T-cell (primary cell): ENCODE measurements at regions not wholly inside any gene's neighbourhood (a gene's known extent, or its start where the extent isn't known, plus 50 kb on each side); places are given as distances from the start of the nearest gene placed in this dataset.
"Not testable (repeated sequence)": the region's sequence is repeated elsewhere in the genome, so short reads cannot be mapped to it uniquely, and the experiment has no call there.

Experiments
- ATAC-seq, 4 experiments: fragments of 200-7000 bp in 3 of 4; fragments of 150-1000 bp in 1 of 4; cut with Tn5 transposase; replicated peaks in 1 of 4; 1 replicate in 3 of 4; 2 replicates in 1 of 4; pipeline ENCODE4 v1.10.0; 2021; ENCODE audit warnings: moderate library complexity in 3 of 4, mild to moderate bottlenecking in 2 of 4, moderate number of reproducible peaks in 1 of 4
- CTCF ChIA-PET, 2 donors: fragments of 300-600 bp; sonication (Branson Sonifier 250); formaldehyde crosslinking; loops; one replicate each; lab custom pipeline; 2022; ENCODE audit warnings: antibody characterized with exemption in 2 of 2; lab: Charles Lee
- POLR2A ChIA-PET, 2 donors: fragments of 300-600 bp; sonication (Branson Sonifier 250); formaldehyde crosslinking; loops; one replicate each; lab custom pipeline; 2022; ENCODE audit warnings: antibody characterized with exemption in 2 of 2; lab: Charles Lee
- DNase-seq, 35 experiments: peaks; one replicate each; pipeline versions ENCODE4 v3.0.0 to v3.0.0-alpha.2; 2013 to 2023
- H3K27ac ChIP-seq: one replicate; pipeline ENCODE4 v1.5.1; 2013; ENCODE audit warnings: low read length
- H3K27me3 ChIP-seq, 2 experiments: replicated peaks in 1 of 2; 1 replicate in 1 of 2; 2 replicates in 1 of 2; pipeline versions ENCODE4 v1.6.1 to v1.7.0; 2013; ENCODE audit warnings: low read length in 1 of 2, mixed read lengths in 1 of 2; ENCODE audit not compliant: control insufficient read depth in 2 of 2, insufficient read depth in 2 of 2; ENCODE audit errors: extremely low read depth in 1 of 2
- H3K36me3 ChIP-seq, 2 donors: 1 replicate in 1 of 2; 2 replicates in 1 of 2; pipeline versions ENCODE4 v1.6.1 to v1.7.0; 2013; ENCODE audit warnings: low read length in 1 of 2; ENCODE audit not compliant: control insufficient read depth in 2 of 2, insufficient read depth in 1 of 2; ENCODE audit errors: extremely low read depth in 1 of 2
- H3K4me1 ChIP-seq, 2 experiments: 1 replicate in 1 of 2; 2 replicates in 1 of 2; pipeline versions ENCODE4 v1.6.1 to v1.7.0; 2013; ENCODE audit warnings: low read length in 2 of 2, mixed read lengths in 1 of 2; ENCODE audit not compliant: insufficient read depth in 2 of 2, control insufficient read depth in 1 of 2; ENCODE audit errors: extremely low read depth in 1 of 2
- H3K4me3 ChIP-seq, 2 donors: 1 replicate in 1 of 2; 2 replicates in 1 of 2; pipeline versions ENCODE4 v1.5.1 to v1.7.0; 2013; ENCODE audit warnings: mild to moderate bottlenecking in 2 of 2, low read length in 1 of 2, moderate library complexity in 1 of 2; ENCODE audit not compliant: control insufficient read depth in 1 of 2; ENCODE audit errors: extremely low read depth in 1 of 2
- H3K9me3 ChIP-seq: 2 replicates; pipeline ENCODE4 v1.7.0; 2013
- H3K27ac Mint-ChIP-seq, 2 donors: one replicate each; pipeline ENCODE4 v1.8.0; 2020 to 2021; ENCODE audit warnings: mild to moderate bottlenecking in 2 of 2, mixed read lengths in 2 of 2
- H3K27me3 Mint-ChIP-seq, 2 donors: one replicate each; pipeline ENCODE4 v1.8.0; 2021 to 2022; ENCODE audit warnings: mixed read lengths in 2 of 2
- H3K36me3 Mint-ChIP-seq: one replicate; pipeline ENCODE4 v1.8.0; 2021; ENCODE audit warnings: mixed read lengths
- H3K4me1 Mint-ChIP-seq, 3 donors: one replicate each; pipeline ENCODE4 v1.8.0; 2020 to 2022; ENCODE audit warnings: mixed read lengths in 3 of 3, mild to moderate bottlenecking in 1 of 3
- H3K4me3 Mint-ChIP-seq, 3 donors: one replicate each; pipeline ENCODE4 v1.8.0; 2020 to 2022; ENCODE audit warnings: mild to moderate bottlenecking in 3 of 3, mixed read lengths in 3 of 3, moderate library complexity in 3 of 3
- H3K9me3 Mint-ChIP-seq, 3 donors: one replicate each; pipeline ENCODE4 v1.8.0; 2020 to 2022; ENCODE audit warnings: mixed read lengths in 3 of 3
- WGBS: methylation state at CpG from one replicate; pipeline ENCODE4 v1.1.5; 2013; ENCODE audit warnings: missing lambda C conversion rate; ENCODE audit not compliant: insufficient coverage; 5-methylcytosine and 5-hydroxymethylcytosine counted together

GRCh38 chrX:73964579-73964978 lies 112.1 kb upstream of the XIST start:
- WGBS, result no CpG with 5 or more reads among the region's 1 CpG
- no peaks in the 10 kb centered on the region for H3K9me3 Mint-ChIP-seq
- peaks cover 13% of the 10 kb centered on the region for H3K36me3 Mint-ChIP-seq
- DNase-seq (no peak), ATAC-seq (no peak)
- Histone ChIP-seq H3K27ac (no peak overlapping the region), H3K9me3 (no peaks in the 10 kb centered on the region), H3K36me3 (peaks cover 7 to 12% of the 10 kb centered on the region in 2 donors), H3K4me1 (peaks cover 0 to 4% of the 10 kb centered on the region in 2 experiments), H3K27me3 (no peaks in the 10 kb centered on the region), H3K4me3 (no peak overlapping the region)
- CTCF ChIA-PET, result no interaction called here
- peak overlapping the region in 1 of 2 donors; percentile 19 for H3K27ac Mint-ChIP-seq
- POLR2A ChIA-PET, result no interaction called here
- no peak overlapping the region for H3K4me3 Mint-ChIP-seq
- peaks cover 45 to 62% (median 46%) of the 10 kb centered on the region in 3 donors for H3K4me1 Mint-ChIP-seq
- no peaks in the 10 kb centered on the region for H3K27me3 Mint-ChIP-seq

- Mint-ChIP-seq H3K27me3 (no peaks in the 10 kb centered on the region), H3K27ac (no peak overlapping the region)
- POLR2A ChIA-PET, result interaction anchor here in 1 of 2 donors (0.6 kb wide), 1 partner anchor 18 kb away, joined by 5 read pairs; no protein-coding TSS in a partner anchor
These were observed 111.2 kb upstream of the XIST start for GRCh38 chrX:73963682-73964081.

GRCh38 chrX:73962948-73963347 lies 110.4 kb upstream of the XIST start:
- Histone ChIP-seq H3K27ac (no peak overlapping the region), H3K36me3 (peaks cover 7 to 12% of the 10 kb centered on the region in 2 donors), H3K4me1 (peaks cover 0 to 4% of the 10 kb centered on the region in 2 experiments), H3K9me3 (no peaks in the 10 kb centered on the region), H3K4me3 (no peak overlapping the region), H3K27me3 (no peaks in the 10 kb centered on the region)
- no CpG with 5 or more reads among the region's 8 CpGs for WGBS
- ChIA-PET CTCF (no interaction called here), POLR2A (no interaction called here)
- Mint-ChIP-seq H3K4me1 (peaks cover 56 to 76% (median 62%) of the 10 kb centered on the region in 3 donors), H3K4me3 (no peak overlapping the region), H3K9me3 (no peaks in the 10 kb centered on the region), H3K27ac (no peak overlapping the region), H3K36me3 (peaks cover 14% of the 10 kb centered on the region), H3K27me3 (no peaks in the 10 kb centered on the region)
- DNase-seq (no peak), ATAC-seq (no peak)

More at GRCh38 chrX:73963682-73964081, 111.2 kb upstream of the XIST start:
- DNase-seq (no peak), ATAC-seq (no peak)
- no peaks in the 10 kb centered on the region for H3K9me3 Mint-ChIP-seq
- WGBS, result 100% methylated on average over 3 of the region's 9 CpGs
- Histone ChIP-seq H3K36me3 (peaks cover 7 to 12% of the 10 kb centered on the region in 2 donors), H3K27ac (no peak overlapping the region), H3K9me3 (no peaks in the 10 kb centered on the region), H3K27me3 (no peaks in the 10 kb centered on the region), H3K4me3 (no peak overlapping the region), H3K4me1 (peaks cover 0 to 4% of the 10 kb centered on the region in 2 experiments)
- H3K4me1 Mint-ChIP-seq, result peaks cover 51 to 69% (median 55%) of the 10 kb centered on the region in 3 donors
- CTCF ChIA-PET, result no interaction called here
- no peak overlapping the region for H3K4me3 Mint-ChIP-seq
- peaks cover 12% of the 10 kb centered on the region for H3K36me3 Mint-ChIP-seq

DNA sequence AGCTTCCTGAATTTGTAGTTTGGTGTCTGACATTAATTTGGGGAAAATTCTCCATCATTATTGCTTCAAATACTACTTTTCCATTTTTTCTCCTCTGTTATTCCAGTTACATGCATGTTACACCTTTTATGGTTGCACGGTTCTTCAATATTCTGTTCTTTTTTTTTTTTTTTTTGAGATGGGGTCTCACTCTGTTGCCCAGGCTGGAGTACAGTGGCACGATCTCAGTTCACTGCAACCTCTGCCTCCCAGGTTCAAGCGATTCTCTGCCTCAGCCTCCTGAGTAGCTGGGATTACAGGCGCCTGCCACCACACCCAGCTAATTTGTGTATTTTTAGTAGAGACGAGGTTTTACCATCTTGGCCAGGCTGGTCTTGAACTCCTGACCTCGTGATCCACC lies 109.4 kb upstream of the XIST start:
- not testable (repeated sequence) for H3K9me3 Mint-ChIP-seq, H3K4me3 ChIP-seq, H3K27ac ChIP-seq, H3K27me3 Mint-ChIP-seq, H3K27me3 ChIP-seq, H3K4me1 ChIP-seq, DNase-seq, H3K9me3 ChIP-seq, H3K4me3 Mint-ChIP-seq, ATAC-seq
- ChIA-PET CTCF (interaction anchor here in 1 of 2 donors (0.7 kb wide), 1 partner anchor 693 kb away, joined by 3 read pairs; no protein-coding TSS in a partner anchor), POLR2A (interaction anchor here in 1 of 2 donors (0.7 kb wide), 1 partner anchor 297 kb away, joined by 5 read pairs; no protein-coding TSS in a partner anchor)
- WGBS, result no CpG with 5 or more reads among the region's 6 CpGs
- peaks cover 7 to 12% of the 10 kb centered on the region in 2 donors for H3K36me3 ChIP-seq
- Mint-ChIP-seq H3K4me1 (peaks cover 62 to 83% (median 71%) of the 10 kb centered on the region in 3 donors), H3K36me3 (peaks cover 12% of the 10 kb centered on the region), H3K27ac (peak overlapping the region in 1 of 2 donors; percentile 43)

- Mint-ChIP-seq H3K27me3 (no peaks in the 10 kb centered on the region), H3K36me3 (peaks cover 10% of the 10 kb centered on the region), H3K27ac (peak overlapping the region; percentile 93 to 95), H3K4me3 (peak overlapping the region; percentile 78 to 93 (median 87)), H3K9me3 (no peaks in the 10 kb centered on the region), H3K4me1 (peaks cover 29 to 44% (median 33%) of the 10 kb centered on the region in 3 donors)
- Histone ChIP-seq H3K27ac (peak overlapping the region; percentile 87), H3K4me1 (peaks cover 10 to 20% of the 10 kb centered on the region in 2 experiments), H3K27me3 (no peaks in the 10 kb centered on the region), H3K4me3 (peak overlapping the region; percentile 92 to 100), H3K36me3 (no peaks in the 10 kb centered on the region), H3K9me3 (no peaks in the 10 kb centered on the region)
- peak in 2 of 4 experiments; percentile 2 to 3 for ATAC-seq
- no CpG with 5 or more reads among the region's 8 CpGs for WGBS
- ChIA-PET CTCF (interaction anchor here in 1 of 2 donors (1.2 kb wide), 1 partner anchor 13 kb away, joined by 4 read pairs; no protein-coding TSS in a partner anchor), POLR2A (interaction anchor here in 1 of 2 donors (0.6 kb wide), 1 partner anchor 85 kb away, joined by 6 read pairs; no protein-coding TSS in a partner anchor)
- no peak for DNase-seq
These were observed 92.0 kb upstream of the XIST start for GRCh38 chrX:73944563-73944908.

DNA sequence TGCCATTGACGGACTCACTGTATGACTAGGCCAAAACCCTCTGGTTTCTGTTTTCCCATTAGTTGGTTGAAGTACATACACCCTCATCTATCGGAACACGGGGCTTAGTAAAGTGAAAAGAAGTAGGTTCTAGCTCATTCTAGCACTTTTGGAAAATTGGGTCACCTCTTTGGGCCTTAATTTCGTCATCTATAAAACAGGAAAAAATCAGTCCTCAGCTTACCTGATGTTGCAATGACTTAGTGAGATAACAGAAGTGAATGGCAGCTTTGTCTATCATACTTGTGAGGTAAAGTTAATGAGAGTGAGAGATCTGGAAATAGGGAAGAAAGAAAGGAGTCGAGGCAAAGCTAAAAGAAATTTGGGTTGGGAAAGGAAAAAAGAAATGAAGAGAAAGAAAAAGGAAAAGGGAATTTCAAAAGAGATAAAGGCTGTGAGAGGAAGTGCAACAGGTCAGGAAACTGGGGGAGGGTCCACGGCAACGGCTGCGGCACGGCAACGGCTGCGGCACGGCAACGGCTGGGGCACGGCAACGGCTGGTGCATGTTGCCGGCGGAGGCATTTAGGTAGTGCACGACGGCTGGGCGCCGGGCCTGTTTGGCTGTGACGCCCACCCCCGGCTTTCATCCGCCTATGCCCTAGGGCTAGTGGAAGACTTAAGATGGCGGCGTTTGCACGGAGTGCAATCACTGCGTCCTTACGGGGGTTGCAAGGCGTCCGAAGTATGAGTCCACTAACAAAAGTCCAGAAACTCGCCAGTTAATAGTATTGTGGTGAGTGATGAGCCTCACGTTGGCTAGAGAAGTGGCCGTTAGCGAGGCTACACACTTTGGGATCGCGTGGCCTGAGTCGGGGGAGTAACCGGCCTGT lies 91.4 kb upstream of the XIST start:
- H3K4me1 Mint-ChIP-seq, result peaks cover 27 to 38% (median 28%) of the 10 kb centered on the region in 3 donors
- peak overlapping the region; percentile 93 to 95 for H3K27ac Mint-ChIP-seq
- peak overlapping the region; percentile 78 to 93 (median 87) for H3K4me3 Mint-ChIP-seq
- H3K4me1 ChIP-seq, result peaks cover 10 to 20% of the 10 kb centered on the region in 2 experiments
- H3K9me3 ChIP-seq, result no peaks in the 10 kb centered on the region
- H3K36me3 Mint-ChIP-seq, result peaks cover 7% of the 10 kb centered on the region
- H3K36me3 ChIP-seq, result no peaks in the 10 kb centered on the region
- ChIA-PET POLR2A (interaction anchor here in 1 of 2 donors (0.8 to 1.1 kb wide), 2 partner anchors 733 to 1667 kb away, joined by 3 read pairs; partner anchors contain the start of gene RPS4X), CTCF (interaction anchor here in 1 of 2 donors (1.2 kb wide), 1 partner anchor 13 kb away, joined by 4 read pairs; no protein-coding TSS in a partner anchor)
- no peaks in the 10 kb centered on the region for H3K27me3 Mint-ChIP-seq
- peak; percentile 71 to 93 (median 80) for DNase-seq
- H3K27me3 ChIP-seq, result no peaks in the 10 kb centered on the region
- peak overlapping the region; percentile 87 for H3K27ac ChIP-seq
- H3K9me3 Mint-ChIP-seq, result no peaks in the 10 kb centered on the region
- WGBS, result 0% methylated on average over 16 of the region's 39 CpGs
- peak; percentile 99 to 100 (median 100) for ATAC-seq
- peak overlapping the region; percentile 92 to 100 for H3K4me3 ChIP-seq
